ENCODE measurements at regions not wholly inside any gene's neighbourhood (a gene's known extent, or its start where the extent isn't known, plus 50 kb on each side); places are given as distances from the start of the nearest gene placed in this dataset.
"Not testable (repeated sequence)": the region's sequence is repeated elsewhere in the genome, so short reads cannot be mapped to it uniquely, and the experiment has no call there.

GRCh38 chr14:38605193-38606114 lies 349.6 kb upstream of the CLEC14A start:
- DNase-seq (ENCODE audit: low read depth), result no peak
- TF ChIP-seq CTCF (IDR thresholded peaks at IDR 0.05; ENCODE audit: insufficient read depth, low read depth, low read length), result peak; percentile 26
- H3K4me3 ChIP-seq (ENCODE audit: low read depth, low read length), result no peak overlapping the region

- TF ChIP-seq CTCF (IDR thresholded peaks at IDR 0.05; ENCODE audit: insufficient read depth, low read depth, low read length), result peak; percentile 61
- peak; percentile 73 for DNase-seq (ENCODE audit: low read depth)
- H3K4me3 ChIP-seq (ENCODE audit: low read depth, low read length), result not testable (repeated sequence)
Measured at GRCh38 chr14:38600572-38600971, 344.7 kb upstream of the CLEC14A start.

GRCh38 chr14:38593476-38593875 lies 337.6 kb upstream of the CLEC14A start:
- TF ChIP-seq CTCF (IDR thresholded peaks at IDR 0.05; ENCODE audit: insufficient read depth, low read depth, low read length), result no peak
- no peak for DNase-seq (ENCODE audit: low read depth)
- H3K4me3 ChIP-seq (ENCODE audit: low read depth, low read length), result no peak overlapping the region

- no peak for TF ChIP-seq CTCF (IDR thresholded peaks at IDR 0.05; ENCODE audit: insufficient read depth, low read depth, low read length)
- DNase-seq (ENCODE audit: low read depth), result no peak
- H3K4me3 ChIP-seq (ENCODE audit: low read depth, low read length), result no peak overlapping the region
Measured at GRCh38 chr14:38592764-38593442, 337.0 kb upstream of the CLEC14A start.

- DNase-seq (ENCODE audit: low read depth), result no peak
- no peak for TF ChIP-seq CTCF (IDR thresholded peaks at IDR 0.05; ENCODE audit: insufficient read depth, low read depth, low read length)
- H3K4me3 ChIP-seq (ENCODE audit: low read depth, low read length), result no peak overlapping the region
Measured at GRCh38 chr14:38589747-38590350, 334.0 kb upstream of the CLEC14A start.

GRCh38 chr14:38583471-38583870 lies 327.6 kb upstream of the CLEC14A start:
- DNase-seq (ENCODE audit: low read depth), result peak; percentile 35
- TF ChIP-seq CTCF (IDR thresholded peaks at IDR 0.05; ENCODE audit: insufficient read depth, low read depth, low read length), result no peak
- no peak overlapping the region for H3K4me3 ChIP-seq (ENCODE audit: low read depth, low read length)
